Thyroid gland (tissue), 4 donors: ENCODE measurements at regions not wholly inside any gene's neighbourhood (a gene's known extent, or its start where the extent isn't known, plus 50 kb on each side); places are given as distances from the start of the nearest gene placed in this dataset.
"Not testable (repeated sequence)": the region's sequence is repeated elsewhere in the genome, so short reads cannot be mapped to it uniquely, and the experiment has no call there.

Experiments
- DNase-seq, 2 donors: peaks; one replicate each; pipeline ENCODE4 v3.0.0-alpha.2; 2019
- H3K27ac ChIP-seq, 3 donors: fragments of 200-600 bp; sonication (generic); 1 replicate in 2 of 3; 2 replicates in 1 of 3; pipeline ENCODE4 v1.5.1; 2016 to 2019; ENCODE audit warnings: mild to moderate bottlenecking in 1 of 3, moderate library complexity in 1 of 3
- H3K27me3 ChIP-seq: fragments of 200-600 bp; sonication (generic); one replicate; pipeline ENCODE4 v1.5.1; 2019
- H3K36me3 ChIP-seq, 2 donors: fragments of 200-600 bp; sonication (generic); one replicate each; pipeline ENCODE4 v1.5.1; 2016 to 2019
- H3K4me1 ChIP-seq, 2 donors: fragments of 200-600 bp; sonication (generic); one replicate each; pipeline ENCODE4 v1.5.1; 2017 to 2019
- H3K4me3 ChIP-seq, 3 donors: fragments of 200-600 bp; sonication (generic); replicated peaks in 1 of 3; 1 replicate in 2 of 3; 2 replicates in 1 of 3; pipeline ENCODE4 v1.5.1; 2016; ENCODE audit warnings: mild to moderate bottlenecking in 1 of 3
- H3K9me3 ChIP-seq: fragments of 200-600 bp; sonication (generic); one replicate; pipeline ENCODE4 v1.5.1; 2017
- CTCF ChIP-seq, 6 experiments: fragments of 200-600 bp in 3 of 6; fragments of 450-650 bp in 3 of 6; sonication (generic) in 3 of 6; IDR thresholded peaks; one replicate each; pipeline ENCODE4 v1.5.1; 2016 to 2019; ENCODE audit warnings: antibody characterized with exemption in 6 of 6, mild to moderate bottlenecking in 2 of 6, inconsistent platforms in 1 of 6, moderate library complexity in 1 of 6
- POLR2A ChIP-seq, 2 donors: fragments of 450-650 bp; IDR thresholded peaks; one replicate each; pipeline ENCODE4 v1.6.1; 2017; ENCODE audit warnings: antibody characterized with exemption in 2 of 2, mild to moderate bottlenecking in 2 of 2, moderate library complexity in 1 of 2
- WGBS, 2 donors: methylation state at CpG; one replicate each; pipeline ENCODE4 v1.1.5; 2017; 5-methylcytosine and 5-hydroxymethylcytosine counted together
- intact Hi-C: fragments of 100-400 bp; cut with DNase I; formaldehyde crosslinking; loops from one replicate; pipeline ENCODE4 v1.15.1; 2023

GRCh38 chr1:14415396-14415795, 183.1 kb upstream of the KAZN start:
- H3K27me3 ChIP-seq, result no peaks in the 10 kb centered on the region
- H3K36me3 ChIP-seq, result no peaks in the 10 kb centered on the region
- intact Hi-C loops, result no loop called here
- H3K27ac ChIP-seq, result no peak overlapping the region
- H3K4me1 ChIP-seq, result peaks cover 3 to 14% of the 10 kb centered on the region in 2 donors
- no peak for DNase-seq
- TF ChIP-seq CTCF (IDR thresholded peaks at IDR 0.05) (no peak), POLR2A (IDR thresholded peaks at IDR 0.05) (no peak)
- WGBS, 2 donors, result 68 to 70% methylated on average over 3 of the region's 3 CpGs
- no peaks in the 10 kb centered on the region for H3K9me3 ChIP-seq
- no peak overlapping the region for H3K4me3 ChIP-seq

GRCh38 chr1:14419778-14420218, 178.7 kb upstream of the KAZN start:
- intact Hi-C loops, H3K4me3 ChIP-seq, H3K9me3 ChIP-seq, H3K27me3 ChIP-seq, H3K36me3 ChIP-seq, DNase-seq, H3K27ac ChIP-seq: not testable (repeated sequence)
- WGBS, 2 donors, result 96 to 98% methylated on average over 14 to 15 of the region's 15 CpGs
- peaks cover 8 to 22% of the 10 kb centered on the region in 2 donors for H3K4me1 ChIP-seq

DNA sequence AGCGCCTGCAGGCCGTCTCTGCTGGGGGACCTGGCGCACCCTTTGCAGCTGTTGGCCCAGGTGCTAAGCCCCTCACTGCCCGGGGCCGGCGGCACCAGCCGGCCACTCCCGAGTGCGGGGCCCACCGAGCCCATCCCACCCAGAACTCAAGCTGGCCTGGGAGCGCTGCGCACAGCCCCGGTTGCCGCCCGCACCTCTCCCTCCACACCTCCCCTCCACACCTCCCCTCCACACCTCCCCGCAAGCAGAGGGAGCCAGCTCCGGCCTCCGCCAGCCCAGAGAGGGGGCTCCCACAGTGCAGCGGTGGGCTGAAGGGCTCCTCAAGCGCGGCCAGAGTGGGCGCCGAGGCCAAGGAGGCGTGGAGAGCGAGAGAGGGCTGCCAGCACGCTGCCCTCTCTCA, 177.8 kb upstream of the KAZN start:
- 93 to 96% methylated on average over 24 to 25 of the region's 26 CpGs for WGBS, 2 donors
- no peak for DNase-seq
- Histone ChIP-seq H3K4me3 (no peak overlapping the region), H3K4me1 (peaks cover 8 to 22% of the 10 kb centered on the region in 2 donors), H3K27me3 (no peaks in the 10 kb centered on the region), H3K9me3 (no peaks in the 10 kb centered on the region), H3K27ac (peak overlapping the region in 1 of 3 donors; percentile 63), H3K36me3 (no peaks in the 10 kb centered on the region)
- TF ChIP-seq POLR2A (IDR thresholded peaks at IDR 0.05) (no peak), CTCF (IDR thresholded peaks at IDR 0.05) (no peak)
- intact Hi-C loops, result no loop called here

DNA sequence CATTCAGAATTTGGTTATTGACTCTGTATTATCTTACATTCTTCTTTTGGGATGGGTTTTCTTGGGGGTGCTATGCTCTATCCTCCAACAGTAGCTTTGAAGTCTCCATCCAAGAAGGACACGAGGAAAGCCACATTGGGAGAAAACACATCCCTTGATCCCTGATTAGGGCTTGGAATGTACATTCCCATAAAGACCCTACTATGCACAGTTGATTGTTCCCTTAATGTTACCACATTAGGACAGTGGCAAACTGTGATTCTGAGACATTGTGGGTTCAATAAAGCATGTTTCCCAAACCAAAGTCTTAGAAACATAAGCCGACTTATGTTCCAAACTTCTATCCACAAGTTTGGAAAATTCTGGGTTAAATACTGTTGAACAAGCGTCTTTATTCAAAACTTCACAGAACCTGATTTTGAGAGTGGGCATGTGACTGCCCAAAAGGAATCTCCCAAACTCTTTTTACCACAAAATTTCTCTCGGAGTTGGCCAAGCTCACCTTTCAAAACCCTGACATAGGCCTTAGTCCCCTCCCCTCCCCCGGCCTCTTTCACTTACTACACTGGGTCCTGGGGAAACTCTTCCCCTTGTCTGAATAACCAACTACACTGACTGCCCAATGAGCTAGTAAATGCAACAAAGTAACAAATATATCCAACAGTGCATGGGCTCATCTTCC, 177.0 kb upstream of the KAZN start:
- TF ChIP-seq CTCF (IDR thresholded peaks at IDR 0.05) (no peak), POLR2A (IDR thresholded peaks at IDR 0.05) (no peak)
- intact Hi-C loops, result no loop called here
- Histone ChIP-seq H3K9me3 (no peaks in the 10 kb centered on the region), H3K4me3 (no peak overlapping the region), H3K4me1 (peaks cover 8 to 22% of the 10 kb centered on the region in 2 donors), H3K36me3 (no peaks in the 10 kb centered on the region), H3K27ac (peak overlapping the region; percentile 8 to 63 (median 23)), H3K27me3 (no peaks in the 10 kb centered on the region)
- WGBS, 2 donors, result 64 to 74% methylated on average over 5 of the region's 5 CpGs
- DNase-seq, result peak; percentile 65 to 66

DNA sequence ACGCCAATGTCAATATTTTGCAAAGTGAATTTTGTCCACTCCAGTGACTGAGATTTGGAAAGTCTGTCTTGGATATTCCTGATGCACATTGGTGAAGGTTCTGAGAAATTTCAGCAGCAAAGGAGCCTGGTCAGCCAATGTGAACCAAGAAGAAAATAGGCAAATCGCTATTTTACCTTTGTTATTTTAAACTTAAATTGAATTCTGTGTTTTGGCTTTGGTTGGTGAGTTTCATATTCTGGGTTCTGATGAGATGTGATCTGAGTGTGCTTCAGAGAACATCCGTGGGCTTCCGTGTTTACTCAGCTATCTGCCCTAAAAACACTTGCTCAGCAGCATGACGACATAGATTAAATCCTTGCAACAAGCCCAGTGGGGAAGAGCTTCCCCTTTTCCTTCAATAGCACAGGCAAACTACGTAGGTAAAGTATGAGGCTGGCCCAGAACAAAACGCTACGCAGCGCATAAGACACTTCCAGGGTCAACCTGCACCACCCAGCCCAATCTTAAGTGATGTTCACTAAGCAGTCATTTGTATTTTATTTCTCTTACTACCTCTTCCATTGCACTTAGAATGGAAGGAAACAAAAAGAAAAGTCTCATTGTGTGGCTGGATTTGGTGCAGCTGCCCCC, 176.4 kb upstream of the KAZN start:
- Histone ChIP-seq H3K4me3 (no peak overlapping the region), H3K27me3 (no peaks in the 10 kb centered on the region), H3K9me3 (no peaks in the 10 kb centered on the region), H3K36me3 (no peaks in the 10 kb centered on the region), H3K4me1 (peaks cover 8 to 22% of the 10 kb centered on the region in 2 donors), H3K27ac (peak overlapping the region; percentile 8 to 63 (median 23))
- WGBS, 2 donors, result 41 to 51% methylated on average over 9 of the region's 9 CpGs
- peak; percentile 15 to 25 for DNase-seq
- intact Hi-C loops, result no loop called here
- no peak for TF ChIP-seq CTCF (IDR thresholded peaks at IDR 0.05)
- TF ChIP-seq POLR2A (IDR thresholded peaks at IDR 0.05), result no peak
